T-helper 1 cell treated with Interleukin-12 subunit alpha and Interleukin-12 subunit beta and Interleukin-4 antibody, amounts not matched to agents 30 μg/mL and 1 μg/mL, for 36 hours (primary cell): ENCODE measurements at regions not wholly inside any gene's neighbourhood (a gene's known extent, or its start where the extent isn't known, plus 50 kb on each side); places are given as distances from the start of the nearest gene placed in this dataset.

Experiments used
- H3K27ac Mint-ChIP-seq: one replicate; pipeline ENCODE4 v1.8.0; 2021; ENCODE audit warnings: mild to moderate bottlenecking, mixed read lengths
- H3K27me3 Mint-ChIP-seq: one replicate; pipeline ENCODE4 v1.8.0; 2021; ENCODE audit warnings: low read depth, mixed read lengths
- H3K36me3 Mint-ChIP-seq: one replicate; pipeline ENCODE4 v1.8.0; 2021; ENCODE audit warnings: low read depth, mixed read lengths
- H3K4me1 Mint-ChIP-seq: one replicate; pipeline ENCODE4 v1.8.0; 2021; ENCODE audit warnings: low read depth, mixed read lengths
- H3K4me3 Mint-ChIP-seq: one replicate; pipeline ENCODE4 v1.8.0; 2021; ENCODE audit warnings: mild to moderate bottlenecking, moderate library complexity, mixed read lengths
- H3K9me3 Mint-ChIP-seq: one replicate; pipeline ENCODE4 v1.8.0; 2021; ENCODE audit warnings: mixed read lengths

DNA sequence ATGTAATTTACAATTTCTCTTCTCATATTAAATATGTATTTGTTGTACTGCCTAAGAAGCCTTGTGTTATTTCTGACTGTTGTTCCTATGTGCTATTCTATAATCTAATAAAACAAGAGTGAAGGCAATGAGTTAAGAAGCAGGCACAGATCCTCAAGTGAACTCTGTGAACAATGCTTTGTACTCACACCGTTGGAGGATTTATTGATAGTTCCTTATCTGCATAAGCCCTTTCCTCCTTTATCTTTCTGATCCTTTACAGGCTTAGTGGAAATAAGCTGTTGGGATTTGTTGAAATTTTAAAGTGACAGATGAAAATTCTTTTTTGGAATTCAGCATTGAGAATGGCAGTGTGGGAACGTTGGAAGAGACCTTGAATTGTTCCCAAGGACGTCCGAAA lies 329.6 kb upstream of the NPVF start:
- H3K4me3 Mint-ChIP-seq: no peak overlapping the region

DNA sequence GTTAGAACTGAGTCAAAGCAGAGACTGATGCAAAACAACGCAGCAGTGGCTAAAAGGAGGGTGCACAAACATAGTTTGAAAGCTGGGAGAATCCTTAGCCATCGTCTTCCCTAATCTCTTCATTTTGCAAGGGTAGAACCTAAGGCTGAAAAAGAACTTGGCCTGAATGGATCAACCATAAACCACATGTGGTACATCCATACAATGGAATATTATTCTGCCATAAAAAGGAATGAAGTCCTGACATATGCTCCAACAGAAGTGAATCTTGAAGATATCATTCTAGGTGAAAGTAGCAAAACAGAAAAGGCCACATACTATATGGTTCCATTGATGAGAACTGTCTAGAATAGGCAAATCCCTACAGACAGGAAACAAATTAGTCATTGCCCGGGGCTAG lies 330.3 kb upstream of the NPVF start:
- Mint-ChIP-seq H3K4me1 (peaks cover 6% of the 10 kb centered on the region), H3K36me3 (no peaks in the 10 kb centered on the region), H3K9me3 (no peaks in the 10 kb centered on the region), H3K27ac (no peak overlapping the region), H3K4me3 (no peak overlapping the region), H3K27me3 (peaks cover 11% of the 10 kb centered on the region)

More for the DNA sequence above, 329.6 kb upstream of the NPVF start:
- peaks cover 11% of the 10 kb centered on the region for H3K27me3 Mint-ChIP-seq
- no peaks in the 10 kb centered on the region for H3K36me3 Mint-ChIP-seq
- no peaks in the 10 kb centered on the region for H3K9me3 Mint-ChIP-seq
- H3K4me1 Mint-ChIP-seq: peaks cover 6% of the 10 kb centered on the region
- no peak overlapping the region for H3K27ac Mint-ChIP-seq

DNA sequence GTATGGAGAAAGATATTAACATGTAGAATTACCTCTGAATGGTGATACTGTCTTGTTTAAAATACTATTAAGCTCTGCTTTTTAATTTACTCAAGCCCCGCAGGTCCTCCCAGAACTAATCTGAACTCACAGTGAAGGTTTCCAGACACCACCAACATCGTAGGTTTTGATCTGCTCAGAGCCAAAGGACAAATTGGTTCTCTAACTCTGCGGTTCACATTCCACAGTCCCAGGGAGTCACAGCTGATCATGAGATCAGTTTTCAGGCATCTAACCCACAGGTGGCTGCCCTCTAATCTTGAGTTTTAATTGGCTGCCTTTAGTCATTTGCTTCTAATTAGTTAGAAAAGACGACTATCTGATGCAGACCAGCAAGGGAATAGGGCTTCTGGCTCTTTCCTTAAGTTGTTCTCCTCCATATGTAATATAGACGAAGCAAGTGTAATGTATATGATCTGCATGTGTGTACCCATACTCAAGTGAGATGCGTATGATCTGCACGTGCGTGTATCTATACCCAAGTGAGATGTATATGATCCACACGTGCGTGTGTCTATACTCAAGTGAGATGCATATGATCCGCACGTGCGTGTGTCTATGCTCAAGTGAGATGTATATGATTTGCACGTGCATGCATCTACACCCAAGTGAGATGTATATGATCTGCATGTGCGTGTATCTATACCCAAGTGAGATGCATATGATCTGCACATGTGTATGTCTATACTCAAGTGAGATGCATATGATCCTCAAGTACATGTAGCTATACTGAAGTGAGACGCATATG lies 331.5 kb upstream of the NPVF start:
- H3K4me3 Mint-ChIP-seq: no peak overlapping the region
- H3K4me1 Mint-ChIP-seq: peaks cover 6% of the 10 kb centered on the region
- no peak overlapping the region for H3K27ac Mint-ChIP-seq
- H3K27me3 Mint-ChIP-seq: peaks cover 11% of the 10 kb centered on the region
- no peaks in the 10 kb centered on the region for H3K9me3 Mint-ChIP-seq
- H3K36me3 Mint-ChIP-seq: no peaks in the 10 kb centered on the region

DNA sequence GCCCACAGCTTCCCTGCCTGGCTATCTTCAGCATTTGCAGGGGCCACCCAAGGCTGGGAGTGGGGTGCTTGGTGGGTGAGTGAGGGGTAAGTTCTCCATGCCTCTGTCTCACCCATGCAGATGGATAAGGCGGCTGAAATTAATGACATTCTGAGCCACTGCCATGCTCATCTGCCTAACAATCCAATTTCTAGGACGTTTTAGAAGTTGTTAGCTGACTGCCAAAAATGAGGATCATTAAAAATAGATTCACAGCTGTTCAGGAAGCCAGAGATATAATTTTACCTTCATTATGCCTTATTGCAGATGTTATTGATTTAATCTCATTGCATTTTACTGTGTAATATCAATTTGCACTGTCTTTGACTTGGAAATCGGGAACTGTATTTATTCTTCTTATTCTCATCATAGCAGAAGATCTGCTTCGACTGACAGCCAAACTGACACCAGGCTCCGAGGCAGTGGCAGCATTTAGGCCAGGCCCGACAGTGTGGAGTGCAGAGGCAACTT lies 334.4 kb upstream of the NPVF start:
- H3K4me1 Mint-ChIP-seq: no peaks in the 10 kb centered on the region
- H3K36me3 Mint-ChIP-seq: no peaks in the 10 kb centered on the region
- H3K27ac Mint-ChIP-seq: no peak overlapping the region
- H3K27me3 Mint-ChIP-seq: peaks cover 5% of the 10 kb centered on the region
- H3K9me3 Mint-ChIP-seq: no peaks in the 10 kb centered on the region
- no peak overlapping the region for H3K4me3 Mint-ChIP-seq

DNA sequence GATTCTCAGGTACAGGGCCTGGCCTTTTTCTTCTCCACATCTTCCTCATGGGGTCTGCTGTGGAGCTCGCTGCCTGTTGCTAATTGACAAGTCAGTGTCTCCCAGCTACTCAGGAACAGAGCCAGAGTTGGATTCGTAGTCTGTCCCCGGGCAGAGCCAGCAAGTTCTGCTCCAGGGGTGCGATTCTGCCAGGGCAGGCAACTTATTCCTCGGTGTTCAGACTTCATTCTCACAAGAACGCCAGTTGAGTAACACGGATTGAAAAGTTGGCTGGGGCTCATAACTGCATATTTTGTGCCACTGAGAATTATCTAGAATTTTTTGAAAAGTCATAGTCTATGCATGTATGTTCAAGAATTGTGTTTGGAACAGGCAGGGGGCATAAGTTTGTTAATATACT lies 336.7 kb upstream of the NPVF start:
- H3K4me3 Mint-ChIP-seq: no peak overlapping the region
- H3K9me3 Mint-ChIP-seq: no peaks in the 10 kb centered on the region
- no peak overlapping the region for H3K27ac Mint-ChIP-seq
- H3K4me1 Mint-ChIP-seq: no peaks in the 10 kb centered on the region
- H3K27me3 Mint-ChIP-seq: peaks cover 5% of the 10 kb centered on the region
- no peaks in the 10 kb centered on the region for H3K36me3 Mint-ChIP-seq

DNA sequence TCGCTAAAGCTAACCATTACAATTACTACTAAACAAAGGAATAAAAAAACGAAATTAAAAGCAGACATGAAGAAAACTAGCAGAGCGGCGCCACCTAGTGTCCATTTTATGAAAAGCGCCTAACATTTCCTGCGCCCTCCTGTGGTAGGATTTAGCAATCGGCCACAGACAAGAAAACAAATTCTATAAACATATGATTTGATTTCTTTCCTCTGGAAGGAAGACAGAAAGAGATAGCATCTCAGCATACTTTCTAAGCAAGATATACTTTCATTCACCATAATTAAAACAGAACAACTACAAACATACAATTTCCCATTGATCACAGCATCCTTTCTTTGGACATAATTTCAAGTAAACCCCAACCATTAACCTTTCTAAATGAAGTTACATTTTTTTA lies 337.7 kb upstream of the NPVF start:
- H3K9me3 Mint-ChIP-seq: no peaks in the 10 kb centered on the region
- no peaks in the 10 kb centered on the region for H3K4me1 Mint-ChIP-seq
- no peak overlapping the region for H3K27ac Mint-ChIP-seq
- H3K4me3 Mint-ChIP-seq: no peak overlapping the region
- no peaks in the 10 kb centered on the region for H3K36me3 Mint-ChIP-seq
- H3K27me3 Mint-ChIP-seq: peaks cover 5% of the 10 kb centered on the region

DNA sequence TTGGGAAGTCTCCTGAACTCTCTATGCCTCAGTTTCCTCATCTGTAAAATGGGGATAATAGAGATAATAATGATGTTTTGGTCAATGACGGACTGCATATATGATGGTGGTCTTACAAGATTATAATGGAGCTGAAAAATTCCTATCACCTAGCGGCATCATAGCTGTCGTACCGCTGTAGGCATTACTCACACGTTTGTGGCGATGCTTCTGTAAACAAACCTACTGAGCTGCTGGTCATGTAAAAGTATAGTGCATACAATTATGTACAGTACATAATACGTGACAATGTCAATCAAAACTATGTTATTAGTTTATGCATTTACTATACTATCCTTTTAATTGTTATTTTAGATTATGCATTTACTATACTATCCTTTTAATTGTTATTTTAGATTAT lies 339.1 kb upstream of the NPVF start:
- no peaks in the 10 kb centered on the region for H3K4me1 Mint-ChIP-seq
- H3K27me3 Mint-ChIP-seq: no peaks in the 10 kb centered on the region
- no peak overlapping the region for H3K4me3 Mint-ChIP-seq
- no peaks in the 10 kb centered on the region for H3K9me3 Mint-ChIP-seq
- H3K36me3 Mint-ChIP-seq: no peaks in the 10 kb centered on the region
- no peak overlapping the region for H3K27ac Mint-ChIP-seq

DNA sequence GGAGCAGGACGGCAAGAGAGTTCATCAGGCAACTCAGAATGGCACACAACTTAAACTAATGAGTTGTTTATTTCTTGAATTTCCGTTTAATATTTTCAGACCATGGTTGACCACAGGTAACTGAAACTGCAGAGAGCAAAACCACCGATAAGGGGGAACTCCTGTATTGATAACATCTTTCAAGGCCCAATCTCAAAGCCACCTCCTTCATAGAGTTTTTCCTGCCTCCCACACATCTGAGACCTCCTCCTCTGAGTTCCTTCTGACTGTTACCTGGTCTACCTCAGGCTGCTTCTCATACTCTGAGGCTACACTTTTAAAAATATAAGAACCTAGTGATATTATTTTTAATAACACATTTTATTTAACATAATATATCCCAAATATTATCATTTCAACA lies 341.5 kb upstream of the NPVF start:
- no peaks in the 10 kb centered on the region for H3K9me3 Mint-ChIP-seq
- no peaks in the 10 kb centered on the region for H3K27me3 Mint-ChIP-seq
- H3K36me3 Mint-ChIP-seq: no peaks in the 10 kb centered on the region
- no peak overlapping the region for H3K4me3 Mint-ChIP-seq
- H3K27ac Mint-ChIP-seq: no peak overlapping the region
- H3K4me1 Mint-ChIP-seq: no peaks in the 10 kb centered on the region

DNA sequence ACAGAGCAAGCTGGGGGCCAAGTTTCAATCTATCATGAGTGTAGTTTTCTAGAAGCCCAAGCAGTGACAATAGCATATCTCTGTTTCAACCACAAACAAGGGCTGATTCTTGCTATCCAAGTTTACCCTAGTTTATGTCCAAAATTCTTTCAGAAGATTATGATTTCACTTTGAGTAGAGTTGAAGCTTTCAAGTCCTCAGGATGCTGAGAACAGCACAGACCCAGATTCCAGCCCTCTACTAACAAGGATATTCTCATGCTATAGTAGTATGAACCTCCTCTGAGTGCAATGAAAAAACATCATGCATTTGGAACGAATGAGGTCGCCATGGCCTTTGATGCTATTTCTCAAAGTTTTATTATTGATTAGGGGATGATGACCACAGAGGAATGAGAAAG lies 344.1 kb upstream of the NPVF start:
- Mint-ChIP-seq H3K4me3 (no peak overlapping the region), H3K9me3 (no peaks in the 10 kb centered on the region), H3K27ac (no peak overlapping the region)

DNA sequence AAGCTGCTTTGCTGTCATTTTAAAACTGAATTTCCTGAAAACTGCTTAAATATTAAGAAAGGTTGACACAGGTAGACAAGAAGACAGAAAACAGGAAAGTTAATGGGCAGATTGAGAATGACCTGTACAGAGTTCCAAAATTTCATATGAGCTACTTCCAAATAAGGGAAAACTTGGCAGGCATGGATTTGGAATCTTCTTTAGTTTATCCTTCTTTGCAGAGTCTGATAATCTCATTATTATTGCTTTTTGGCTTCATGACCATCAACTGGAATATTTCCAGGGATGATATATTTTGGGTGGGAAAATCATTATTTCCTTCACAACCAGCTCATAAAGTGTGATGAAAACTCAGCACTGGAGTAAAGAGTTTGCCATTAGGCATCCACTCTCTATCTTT lies 346.5 kb upstream of the NPVF start:
- Mint-ChIP-seq H3K27me3 (peaks cover 9% of the 10 kb centered on the region), H3K9me3 (no peaks in the 10 kb centered on the region), H3K4me3 (no peak overlapping the region), H3K4me1 (no peaks in the 10 kb centered on the region), H3K36me3 (no peaks in the 10 kb centered on the region), H3K27ac (no peak overlapping the region)

More for the DNA sequence above, 344.1 kb upstream of the NPVF start:
- no peaks in the 10 kb centered on the region for H3K36me3 Mint-ChIP-seq
- no peaks in the 10 kb centered on the region for H3K4me1 Mint-ChIP-seq
- H3K27me3 Mint-ChIP-seq: peaks cover 4% of the 10 kb centered on the region

DNA sequence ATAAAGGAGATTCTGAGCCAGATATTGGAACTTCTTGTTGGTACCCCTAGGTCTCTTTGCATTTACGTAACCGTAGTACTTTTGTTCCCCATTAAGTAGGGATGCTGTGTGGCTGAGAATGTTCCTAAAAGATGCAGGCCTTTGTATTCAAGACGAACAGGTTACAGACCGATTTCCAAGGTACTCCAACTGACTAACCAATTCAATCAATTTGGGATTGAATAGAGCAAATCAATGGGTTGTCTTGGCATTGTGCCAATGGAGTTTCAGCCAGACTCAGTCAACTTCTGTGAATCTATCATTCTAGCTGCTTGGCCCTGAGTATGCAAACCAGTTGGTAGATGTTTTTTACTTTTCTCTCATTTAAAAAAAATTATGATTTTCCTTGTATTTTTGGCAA lies 347.3 kb upstream of the NPVF start:
- H3K4me1 Mint-ChIP-seq: no peaks in the 10 kb centered on the region
- peaks cover 14% of the 10 kb centered on the region for H3K27me3 Mint-ChIP-seq
- H3K4me3 Mint-ChIP-seq: no peak overlapping the region
- H3K9me3 Mint-ChIP-seq: no peaks in the 10 kb centered on the region
- H3K27ac Mint-ChIP-seq: no peak overlapping the region
- no peaks in the 10 kb centered on the region for H3K36me3 Mint-ChIP-seq

DNA sequence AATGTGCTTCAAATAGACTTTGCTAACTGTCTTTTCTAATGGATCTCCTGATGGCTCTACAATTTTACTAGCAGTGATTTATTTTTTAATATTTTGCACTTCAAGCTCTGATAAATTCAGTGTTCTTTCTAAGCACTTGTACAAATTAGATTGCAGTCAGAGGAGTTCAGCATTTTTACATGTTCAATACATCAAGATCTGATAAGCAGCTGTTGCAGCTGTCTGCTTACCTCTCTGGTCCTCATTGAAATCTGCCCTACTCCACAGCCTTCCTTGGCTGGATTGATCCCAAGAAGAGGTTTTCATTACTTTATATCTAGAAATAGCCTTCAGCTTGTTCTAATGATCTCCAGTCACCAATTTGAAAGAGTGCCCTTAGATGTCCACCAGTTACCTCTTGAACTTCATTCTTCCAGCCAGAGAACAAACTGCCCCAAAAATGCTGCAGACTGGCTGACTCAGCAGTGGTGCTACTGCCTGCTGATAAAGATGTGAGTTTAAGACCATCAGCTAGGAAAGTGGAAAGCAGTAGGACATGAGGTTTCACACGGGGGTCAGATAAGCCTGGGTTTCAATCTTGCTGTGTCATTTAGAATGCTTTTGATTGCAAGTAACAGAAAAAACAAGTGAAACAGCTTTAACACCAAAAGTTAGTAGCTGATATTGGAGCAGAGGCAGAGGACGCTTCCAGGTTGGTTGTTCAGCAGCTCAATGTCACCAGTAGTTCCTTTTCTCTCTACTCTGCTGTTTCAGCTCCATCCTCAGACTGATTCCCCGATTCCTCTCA lies 350.9 kb upstream of the NPVF start:
- H3K4me1 Mint-ChIP-seq: no peaks in the 10 kb centered on the region
- no peaks in the 10 kb centered on the region for H3K36me3 Mint-ChIP-seq
- no peaks in the 10 kb centered on the region for H3K9me3 Mint-ChIP-seq
- no peak overlapping the region for H3K4me3 Mint-ChIP-seq
- H3K27ac Mint-ChIP-seq: no peak overlapping the region
- peaks cover 14% of the 10 kb centered on the region for H3K27me3 Mint-ChIP-seq

DNA sequence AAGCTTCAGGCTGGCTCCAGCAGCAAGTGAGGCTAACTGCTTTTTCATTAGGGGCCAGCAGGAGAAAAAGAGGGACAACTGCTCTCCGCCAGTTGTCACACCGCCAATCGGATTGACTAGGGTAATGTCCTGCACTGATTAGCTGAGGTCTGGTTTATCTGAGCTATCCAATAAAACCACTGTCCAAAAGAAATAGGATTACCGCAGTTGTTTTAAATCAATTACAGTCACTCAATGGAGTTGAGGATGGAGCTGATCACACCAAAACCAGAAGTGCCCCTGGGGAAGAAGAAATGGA lies 351.4 kb upstream of the NPVF start:
- H3K27ac Mint-ChIP-seq: no peak overlapping the region
- no peak overlapping the region for H3K4me3 Mint-ChIP-seq
- peaks cover 14% of the 10 kb centered on the region for H3K27me3 Mint-ChIP-seq
- H3K9me3 Mint-ChIP-seq: no peaks in the 10 kb centered on the region
- no peaks in the 10 kb centered on the region for H3K36me3 Mint-ChIP-seq
- H3K4me1 Mint-ChIP-seq: no peaks in the 10 kb centered on the region

DNA sequence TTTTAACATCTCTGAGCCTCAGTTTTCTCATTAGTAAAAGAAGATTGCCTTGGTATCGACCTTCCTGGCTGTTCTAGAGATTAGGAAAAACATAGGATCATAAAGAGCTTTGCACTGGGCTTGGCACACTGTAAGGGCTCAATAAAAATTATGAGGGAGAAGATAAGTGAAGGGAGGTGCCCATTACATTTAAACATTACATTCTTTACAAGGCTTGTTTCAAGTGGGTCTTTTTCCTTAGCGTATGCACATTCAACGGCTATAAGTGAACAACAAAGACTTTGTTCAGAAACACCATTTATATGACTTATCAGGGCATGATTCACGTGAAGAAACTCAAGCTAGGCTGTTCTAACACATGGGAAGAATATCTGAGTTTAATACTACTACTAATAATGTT lies 351.9 kb upstream of the NPVF start:
- Mint-ChIP-seq H3K36me3 (no peaks in the 10 kb centered on the region), H3K27ac (no peak overlapping the region), H3K4me3 (no peak overlapping the region), H3K9me3 (no peaks in the 10 kb centered on the region), H3K27me3 (peaks cover 14% of the 10 kb centered on the region), H3K4me1 (no peaks in the 10 kb centered on the region)

DNA sequence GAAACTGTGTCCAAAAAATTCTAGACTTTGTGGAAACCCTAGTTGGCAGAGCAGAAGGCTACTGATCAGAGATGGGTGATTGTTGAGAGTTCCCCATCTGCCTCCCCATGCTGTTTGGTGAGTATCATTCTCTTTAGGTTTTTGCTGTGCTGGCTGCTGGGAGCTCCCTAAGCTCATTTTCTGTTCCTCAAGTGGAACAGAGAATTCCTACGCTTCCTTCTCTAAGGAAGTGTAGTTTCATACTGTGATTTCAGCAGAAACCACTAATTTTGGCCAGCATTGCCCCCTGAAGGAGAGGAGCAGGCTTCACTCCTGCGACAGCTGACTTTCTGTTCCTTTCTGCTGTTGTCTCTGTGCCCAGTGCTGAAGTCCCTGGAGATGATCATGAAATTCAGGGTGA lies 355.3 kb upstream of the NPVF start:
- peaks cover 5% of the 10 kb centered on the region for H3K27me3 Mint-ChIP-seq
- H3K4me3 Mint-ChIP-seq: no peak overlapping the region
- H3K9me3 Mint-ChIP-seq: no peaks in the 10 kb centered on the region
- no peaks in the 10 kb centered on the region for H3K4me1 Mint-ChIP-seq
- no peaks in the 10 kb centered on the region for H3K36me3 Mint-ChIP-seq
- no peak overlapping the region for H3K27ac Mint-ChIP-seq
